Sigmoid colon (tissue), 4 donors: ENCODE measurements at regions not wholly inside any gene's neighbourhood (a gene's known extent, or its start where the extent isn't known, plus 50 kb on each side); places are given as distances from the start of the nearest gene placed in this dataset.

ENCODE experiments used
- CTCF ChIP-seq, 4 experiments: fragments of 450-650 bp in 3 of 4; fragments of 200-600 bp in 1 of 4; IDR thresholded peaks; one replicate each; pipeline ENCODE4 v1.5.1; 2016 to 2019; ENCODE audit warnings: antibody characterized with exemption in 4 of 4, mild to moderate bottlenecking in 3 of 4, moderate library complexity in 2 of 4
- EP300 ChIP-seq, 4 donors: sonication (generic); formaldehyde crosslinking; IDR thresholded peaks; one replicate each; pipeline ENCODE4 v1.6.1; 2017; ENCODE audit warnings: antibody characterized with exemption in 4 of 4
- POLR2A ChIP-seq, 2 donors: fragments of 450-650 bp; IDR thresholded peaks; one replicate each; pipeline ENCODE4 v1.6.1; 2016; ENCODE audit warnings: antibody characterized with exemption in 2 of 2, mild to moderate bottlenecking in 2 of 2, moderate library complexity in 2 of 2
- POLR2AphosphoS5 ChIP-seq, 4 donors: sonication (generic); formaldehyde crosslinking; IDR thresholded peaks; one replicate each; pipeline ENCODE4 v1.6.1; 2017; ENCODE audit warnings: antibody characterized with exemption in 4 of 4

DNA sequence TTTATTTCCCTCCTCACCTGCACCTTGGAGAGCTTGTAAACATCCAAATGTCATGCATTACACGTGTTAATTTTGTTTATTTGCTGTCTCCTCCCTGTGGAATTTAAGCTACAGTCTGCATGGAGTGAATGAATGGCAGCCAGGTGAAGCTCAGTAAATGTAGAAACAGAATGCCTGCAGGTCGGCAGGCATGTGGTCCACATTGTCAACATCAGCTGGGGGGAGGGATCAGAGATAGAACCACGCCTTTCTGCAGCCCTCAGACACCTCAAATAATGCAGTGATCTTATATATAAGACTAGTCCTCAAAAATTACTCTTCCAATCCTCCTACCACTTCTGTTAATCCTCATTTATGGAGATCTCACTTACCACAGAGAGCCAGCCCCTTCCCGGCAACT lies 131.2 kb upstream of the KIT start:
- no peak for TF ChIP-seq EP300 (IDR thresholded peaks at IDR 0.05)
- no peak for TF ChIP-seq CTCF (IDR thresholded peaks at IDR 0.05)
- TF ChIP-seq POLR2A (IDR thresholded peaks at IDR 0.05) = no peak
- no peak for TF ChIP-seq POLR2AphosphoS5 (IDR thresholded peaks at IDR 0.05)
